SK-N-MC (cell line): ENCODE measurements at regions not wholly inside any gene's neighbourhood (a gene's known extent, or its start where the extent isn't known, plus 50 kb on each side); places are given as distances from the start of the nearest gene placed in this dataset.

Experiments
- EZH2 ChIP-seq: fragments of 200-600 bp; sonication (generic); IDR thresholded peaks from one replicate; pipeline ENCODE4 v1.6.1; 2017; ENCODE audit warnings: antibody characterized with exemption
- FOXP2 ChIP-seq: optimal IDR thresholded peaks from 2 replicates; pipeline ENCODE3; 2011; ENCODE audit warnings: mild to moderate bottlenecking, moderate library complexity; ENCODE audit not compliant: insufficient read depth; ENCODE audit errors: extremely low read length, control extremely low read depth
- POLR2AphosphoS5 ChIP-seq: IDR thresholded peaks from 2 replicates; pipeline ENCODE4 v1.6.1; 2012; ENCODE audit warnings: mild to moderate bottlenecking, low read depth, low read length, borderline replicate concordance

DNA sequence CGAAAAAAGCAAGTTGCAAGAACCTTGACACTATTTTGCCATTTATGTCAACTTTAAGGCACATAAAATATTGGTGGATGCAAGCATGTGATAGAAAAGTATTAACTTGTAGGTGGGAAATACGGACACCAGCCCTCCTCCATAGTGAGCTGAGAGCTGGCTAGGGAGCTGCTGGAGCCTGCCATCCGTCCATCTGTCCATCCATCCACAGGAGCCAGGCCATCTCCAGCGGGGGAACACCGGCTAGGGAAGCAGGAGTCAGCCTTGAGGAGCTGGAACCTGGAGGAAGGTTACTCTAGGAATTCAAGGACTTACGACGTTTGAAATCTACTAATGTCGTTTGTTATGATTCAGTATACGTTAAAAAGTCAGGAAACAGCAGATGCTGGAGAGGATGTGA, 120.7 kb upstream of the C14orf180 start:
- no peak for TF ChIP-seq POLR2AphosphoS5
- TF ChIP-seq EZH2, result no peak
- no peak for TF ChIP-seq FOXP2
